ENCODE measurements at regions not wholly inside any gene's neighbourhood (a gene's known extent, or its start where the extent isn't known, plus 50 kb on each side); places are given as distances from the start of the nearest gene placed in this dataset.

DNA sequence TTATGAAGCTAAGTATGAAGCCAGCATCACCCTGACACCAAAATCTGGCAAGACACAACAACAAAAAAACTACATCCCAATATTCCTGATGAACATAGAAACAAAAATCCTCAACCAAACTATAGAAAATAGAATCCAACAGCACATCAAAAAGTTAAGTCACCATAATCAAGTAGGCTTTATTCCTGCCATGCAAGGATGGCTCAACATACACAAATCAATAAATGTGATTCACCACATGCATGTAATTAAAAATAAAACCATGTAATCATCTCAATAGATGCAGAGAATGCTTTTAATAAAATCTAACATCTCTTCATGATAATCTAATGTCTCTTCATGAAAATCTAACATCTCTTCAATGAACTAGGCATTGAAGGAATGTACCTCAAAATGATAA is 249.4 kb upstream of the GK2 start:
- no peaks in the 10 kb centered on the region for H3K36me3 ChIP-seq (ENCODE audit: control insufficient read depth in 2 of 2, insufficient read depth in 2 of 2, low read length in 1 of 2)
- ChIA-PET RAD21 (ENCODE audit: unreplicated experiment) (no interaction called here), CTCF (no interaction called here), POLR2A (no interaction called here), SMC1A (ENCODE audit: uncharacterized antibody, unreplicated experiment) (no interaction called here)
- H3K9me3 ChIP-seq (replicated peaks; ENCODE audit: control insufficient read depth, insufficient read depth, low read length) = no peaks in the 10 kb centered on the region
- H3K4me3 ChIP-seq = no peak overlapping the region
- in situ Hi-C loops (cut with MboI) (no loop called here), intact Hi-C loops (cut with micrococcal nuclease; ENCODE audit: unreplicated experiment) (no loop called here)
- ATAC-seq (no peak), FAIRE-seq (no peak), DNase-seq (ENCODE audit: low read depth, low spot score) (no peak)
- BruUV-seq (replicated peaks) = no TSS peak
- TF ChIP-seq BHLHE40 (IDR thresholded peaks at IDR 0.05; ENCODE audit: borderline replicate concordance in 1 of 2, low read depth in 2 of 2, low read length in 1 of 2) (no peak), TCF12 (IDR thresholded peaks at IDR 0.05; ENCODE audit: low read depth, low read length) (no peak), HCFC1 (IDR thresholded peaks at IDR 0.05; ENCODE audit: low read length) (no peak), JUNB (IDR thresholded peaks at IDR 0.05) (no peak), HDGF (IDR thresholded peaks at IDR 0.05) (no peak), CBX3 (IDR thresholded peaks at IDR 0.05; ENCODE audit: borderline replicate concordance, low read depth) (no peak), MEF2A (IDR thresholded peaks at IDR 0.05; ENCODE audit: insufficient read depth, low read depth, low read length) (no peak)
- TF ChIP-seq, protein P1, sequence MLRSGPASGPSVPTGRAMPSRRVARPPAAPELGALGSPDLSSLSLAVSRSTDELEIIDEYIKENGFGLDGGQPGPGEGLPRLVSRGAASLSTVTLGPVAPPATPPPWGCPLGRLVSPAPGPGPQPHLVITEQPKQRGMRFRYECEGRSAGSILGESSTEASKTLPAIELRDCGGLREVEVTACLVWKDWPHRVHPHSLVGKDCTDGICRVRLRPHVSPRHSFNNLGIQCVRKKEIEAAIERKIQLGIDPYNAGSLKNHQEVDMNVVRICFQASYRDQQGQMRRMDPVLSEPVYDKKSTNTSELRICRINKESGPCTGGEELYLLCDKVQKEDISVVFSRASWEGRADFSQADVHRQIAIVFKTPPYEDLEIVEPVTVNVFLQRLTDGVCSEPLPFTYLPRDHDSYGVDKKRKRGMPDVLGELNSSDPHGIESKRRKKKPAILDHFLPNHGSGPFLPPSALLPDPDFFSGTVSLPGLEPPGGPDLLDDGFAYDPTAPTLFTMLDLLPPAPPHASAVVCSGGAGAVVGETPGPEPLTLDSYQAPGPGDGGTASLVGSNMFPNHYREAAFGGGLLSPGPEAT (IDR thresholded peaks at IDR 0.05; ENCODE audit: low read depth) = no peak
- TF ChIP-seq, protein P2, sequence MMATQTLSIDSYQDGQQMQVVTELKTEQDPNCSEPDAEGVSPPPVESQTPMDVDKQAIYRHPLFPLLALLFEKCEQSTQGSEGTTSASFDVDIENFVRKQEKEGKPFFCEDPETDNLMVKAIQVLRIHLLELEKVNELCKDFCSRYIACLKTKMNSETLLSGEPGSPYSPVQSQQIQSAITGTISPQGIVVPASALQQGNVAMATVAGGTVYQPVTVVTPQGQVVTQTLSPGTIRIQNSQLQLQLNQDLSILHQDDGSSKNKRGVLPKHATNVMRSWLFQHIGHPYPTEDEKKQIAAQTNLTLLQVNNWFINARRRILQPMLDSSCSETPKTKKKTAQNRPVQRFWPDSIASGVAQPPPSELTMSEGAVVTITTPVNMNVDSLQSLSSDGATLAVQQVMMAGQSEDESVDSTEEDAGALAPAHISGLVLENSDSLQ (IDR thresholded peaks at IDR 0.05) = no peak
- H4K20me1 ChIP-seq (ENCODE audit: control insufficient read depth, insufficient read depth) = no peaks in the 10 kb centered on the region
- no peak overlapping the region for H3K9ac ChIP-seq (ENCODE audit: control insufficient read depth, insufficient read depth, low read length)
- H3K27ac ChIP-seq (ENCODE audit: control insufficient read depth, insufficient read depth) = no peak overlapping the region
- H3K79me2 ChIP-seq (ENCODE audit: control insufficient read depth, insufficient read depth, low read length) = no peaks in the 10 kb centered on the region
- H2AFZ ChIP-seq (ENCODE audit: control insufficient read depth, low read depth, low read length) = no peak overlapping the region
- no peak overlapping the region for H3K4me2 ChIP-seq (ENCODE audit: control insufficient read depth, insufficient read depth)
- H3K27me3 ChIP-seq (replicated peaks in 1 of 2; ENCODE audit: control insufficient read depth in 2 of 2, insufficient read depth in 2 of 2, low read length in 1 of 2) = no peaks in the 10 kb centered on the region
- no peaks in the 10 kb centered on the region for H3K4me1 ChIP-seq (ENCODE audit: control insufficient read depth, insufficient read depth, low read length)
